H9 (cell line): ENCODE measurements at regions not wholly inside any gene's neighbourhood (a gene's known extent, or its start where the extent isn't known, plus 50 kb on each side); places are given as distances from the start of the nearest gene placed in this dataset.

Experiments
- DNase-seq: peaks from one replicate; pipeline ENCODE4 v3.0.0-alpha.2; 2017
- H2AFZ ChIP-seq: one replicate; pipeline ENCODE4 v1.6.1; 2013; ENCODE audit warnings: mild to moderate bottlenecking, low read length, control low read depth, moderate library complexity
- H2AK5ac ChIP-seq: 2 replicates; pipeline ENCODE4 v1.6.1; 2013; ENCODE audit warnings: low read length, control low read depth, mixed read lengths; ENCODE audit not compliant: insufficient read length
- H2BK120ac ChIP-seq: one replicate; pipeline ENCODE4 v1.6.1; 2013; ENCODE audit warnings: low read depth, mild to moderate bottlenecking, low read length, control low read depth, inconsistent platforms; ENCODE audit not compliant: poor library complexity, severe bottlenecking
- H2BK12ac ChIP-seq: 2 replicates; pipeline ENCODE4 v1.6.1; 2013; ENCODE audit warnings: low read length, control low read depth, mixed read lengths, low read depth; ENCODE audit not compliant: insufficient read length
- H2BK15ac ChIP-seq: 2 replicates; pipeline ENCODE4 v1.6.1; 2013; ENCODE audit warnings: low read depth, low read length, control low read depth
- H2BK20ac ChIP-seq: one replicate; pipeline ENCODE4 v1.6.1; 2013; ENCODE audit warnings: low read depth, mild to moderate bottlenecking, low read length, control low read depth, inconsistent platforms; ENCODE audit not compliant: poor library complexity, severe bottlenecking
- H2BK5ac ChIP-seq: 2 replicates; pipeline ENCODE4 v1.6.1; 2013; ENCODE audit warnings: low read length, control low read depth, mixed read lengths; ENCODE audit not compliant: insufficient read length
- H3K14ac ChIP-seq: 2 replicates; pipeline ENCODE4 v1.6.1; 2013; ENCODE audit warnings: low read length, control low read depth; ENCODE audit not compliant: insufficient read depth
- H3K18ac ChIP-seq: 2 replicates; pipeline ENCODE4 v1.6.1; 2013; ENCODE audit warnings: low read depth, mild to moderate bottlenecking, mixed read lengths, low read length, control low read depth; ENCODE audit not compliant: insufficient read length
- H3K23ac ChIP-seq: 2 replicates; pipeline ENCODE4 v1.6.1; 2013; ENCODE audit warnings: low read length, control low read depth, mixed read lengths, low read depth; ENCODE audit not compliant: insufficient read length
- H3K23me2 ChIP-seq: 2 replicates; pipeline ENCODE4 v1.6.1; 2013; ENCODE audit warnings: low read depth, mild to moderate bottlenecking, mixed read lengths, low read length, control low read depth; ENCODE audit not compliant: insufficient read length, poor library complexity, severe bottlenecking
- H3K27ac ChIP-seq: 2 replicates; pipeline ENCODE4 v1.5.1; 2013; ENCODE audit warnings: low read length, control low read depth, mixed read lengths, low read depth; ENCODE audit not compliant: insufficient read length
- H3K27me3 ChIP-seq: 2 replicates; pipeline ENCODE4 v1.6.1; 2013; ENCODE audit warnings: low read length, control low read depth, inconsistent platforms; ENCODE audit not compliant: insufficient read depth
- H3K4ac ChIP-seq: 2 replicates; pipeline ENCODE4 v1.6.1; 2013; ENCODE audit warnings: low read depth, mild to moderate bottlenecking, control low read depth, inconsistent platforms, low read length, moderate library complexity
- H3K4me1 ChIP-seq: 2 replicates; pipeline ENCODE4 v1.6.1; 2013; ENCODE audit warnings: low read length, control low read depth, inconsistent platforms; ENCODE audit not compliant: insufficient read depth
- H3K4me2 ChIP-seq: 2 replicates; pipeline ENCODE4 v1.6.1; 2013; ENCODE audit warnings: low read length, control low read depth, mixed read lengths; ENCODE audit not compliant: insufficient read length, insufficient read depth
- H3K56ac ChIP-seq: 2 replicates; pipeline ENCODE4 v1.6.1; 2013; ENCODE audit warnings: low read depth, mild to moderate bottlenecking, mixed read lengths, low read length, control low read depth; ENCODE audit not compliant: insufficient read length
- H3K79me1 ChIP-seq: 2 replicates; pipeline ENCODE4 v1.6.1; 2013; ENCODE audit warnings: low read depth, mild to moderate bottlenecking, moderate library complexity, low read length, control low read depth, inconsistent platforms; ENCODE audit not compliant: insufficient read depth, poor library complexity, severe bottlenecking
- H3K79me2 ChIP-seq: 2 replicates; pipeline ENCODE4 v1.6.1; 2013; ENCODE audit warnings: low read length, control low read depth, inconsistent platforms; ENCODE audit not compliant: insufficient read depth
- H3K9ac ChIP-seq: 2 replicates; pipeline ENCODE4 v1.6.1; 2013; ENCODE audit warnings: low read length, control low read depth, mixed read lengths; ENCODE audit not compliant: insufficient read length; ENCODE audit errors: extremely low read depth
- H3K9me3 ChIP-seq: one replicate; pipeline ENCODE4 v1.6.1; 2013; ENCODE audit warnings: low read depth, low read length, inconsistent platforms; ENCODE audit not compliant: control insufficient read depth
- H3T11ph ChIP-seq: one replicate; pipeline ENCODE4 v1.6.1; 2013; ENCODE audit warnings: mild to moderate bottlenecking, low read length, control low read depth, inconsistent platforms
- H4K20me1 ChIP-seq: one replicate; pipeline ENCODE4 v1.6.1; 2013; ENCODE audit not compliant: control insufficient read depth, insufficient read length, insufficient read depth
- H4K5ac ChIP-seq: 2 replicates; pipeline ENCODE4 v1.6.1; 2013; ENCODE audit warnings: low read depth, mild to moderate bottlenecking, mixed read lengths, low read length, control low read depth; ENCODE audit not compliant: insufficient read length
- H4K8ac ChIP-seq: replicated peaks from 2 replicates; pipeline ENCODE4 v1.6.1; 2013; ENCODE audit warnings: low read length, control low read depth, mixed read lengths, low read depth; ENCODE audit not compliant: insufficient read length
- H4K91ac ChIP-seq: 2 replicates; pipeline ENCODE4 v1.6.1; 2013; ENCODE audit warnings: low read depth, mild to moderate bottlenecking, moderate library complexity, mixed read lengths, low read length, control low read depth; ENCODE audit not compliant: insufficient read length
- H3K27ac Mint-ChIP-seq, 3 experiments: 2 replicates in 2 of 3; 3 replicates in 1 of 3; pipeline ENCODE4 v1.8.0; 2020 to 2021; ENCODE audit warnings: mixed read lengths in 3 of 3, mild to moderate bottlenecking in 1 of 3, moderate library complexity in 1 of 3
- H3K27me3 Mint-ChIP-seq: 2 replicates; pipeline ENCODE4 v1.8.0; 2021; ENCODE audit warnings: low read depth, mild to moderate bottlenecking, moderate library complexity, mixed read lengths
- H3K36me3 Mint-ChIP-seq, 3 experiments: 2 replicates in 2 of 3; 3 replicates in 1 of 3; pipeline ENCODE4 v1.8.0; 2020 to 2021; ENCODE audit warnings: low read depth in 3 of 3, mixed read lengths in 3 of 3; ENCODE audit not compliant: insufficient read depth in 1 of 3
- H3K4me1 Mint-ChIP-seq, 2 experiments: 2 replicates each; pipeline ENCODE4 v1.8.0; 2020; ENCODE audit warnings: mixed read lengths in 2 of 2
- H3K4me3 Mint-ChIP-seq, 2 experiments: 2 replicates in 1 of 2; 3 replicates in 1 of 2; pipeline ENCODE4 v1.8.0; 2020 to 2021; ENCODE audit warnings: mild to moderate bottlenecking in 2 of 2, mixed read lengths in 2 of 2, moderate library complexity in 1 of 2
- H3K9me3 Mint-ChIP-seq, 2 experiments: 2 replicates in 1 of 2; 3 replicates in 1 of 2; pipeline ENCODE4 v1.8.0; 2020; ENCODE audit warnings: mild to moderate bottlenecking in 2 of 2, mixed read lengths in 2 of 2, moderate library complexity in 1 of 2
- WGBS: extraction: QIAGEN DNeasy Blood & Tissue Kit; methylation state at CpG from one replicate; pipeline ENCODE4 v1.1.7; 2013; ENCODE audit warnings: missing lambda C conversion rate, low lambda C conversion rate, mixed read lengths; ENCODE audit not compliant: insufficient read length; ENCODE audit errors: extremely low coverage; 5-methylcytosine and 5-hydroxymethylcytosine counted together
- TF ChIP-seq, protein P1 (sequence below): fragments of 200-600 bp; sonication (generic); conservative IDR thresholded peaks from 3 replicates; pipeline ENCODE4 v1.8.0; 2021; ENCODE audit warnings: antibody characterized with exemption, mild to moderate bottlenecking

DNA sequence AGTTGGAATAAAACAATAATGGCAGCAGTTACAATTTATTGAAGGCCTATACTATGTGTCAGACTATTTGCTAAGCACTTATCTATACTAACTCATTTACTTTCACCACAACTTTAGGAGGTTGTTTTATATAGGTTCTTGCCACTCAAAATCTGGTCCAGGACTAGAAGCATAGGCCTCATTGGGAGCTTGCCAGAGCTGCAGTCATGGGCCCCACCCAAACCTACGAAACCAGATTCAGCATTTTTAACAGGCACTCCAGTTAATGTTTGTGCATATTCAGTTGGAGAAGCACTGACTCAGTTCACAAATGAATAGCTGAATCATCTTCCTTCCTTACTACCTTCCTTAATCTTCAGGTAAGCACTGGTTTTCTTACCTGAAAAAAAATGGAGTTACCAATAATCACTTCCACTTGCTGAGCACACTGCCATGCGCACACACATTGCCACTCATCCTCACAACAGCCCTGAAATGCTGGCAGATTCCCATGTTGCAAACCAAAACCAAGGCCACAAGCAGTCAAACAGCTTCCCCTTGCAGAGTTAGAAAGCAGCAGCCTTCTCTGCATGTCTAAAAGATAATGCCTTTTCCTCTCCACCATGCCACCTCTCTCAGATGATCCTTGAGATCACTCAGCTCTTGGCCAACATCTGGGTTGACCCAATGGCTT, 122.4 kb downstream of the SLC16A9 start:
- H2BK12ac ChIP-seq: no peak overlapping the region
- H4K20me1 ChIP-seq: no peaks in the 10 kb centered on the region
- no peak overlapping the region for H3K4ac ChIP-seq
- DNase-seq: no peak
- no peak overlapping the region for H2BK120ac ChIP-seq
- no peak overlapping the region for H2AK5ac ChIP-seq
- no peak overlapping the region for H3K4me2 ChIP-seq
- H3K27me3 ChIP-seq: no peaks in the 10 kb centered on the region
- no peaks in the 10 kb centered on the region for H3K79me2 ChIP-seq
- no peaks in the 10 kb centered on the region for H3K79me1 ChIP-seq
- H3K23ac ChIP-seq: no peak overlapping the region
- Mint-ChIP-seq H3K4me3 (no peak overlapping the region), H3K9me3 (no peaks in the 10 kb centered on the region), H3K27ac (no peak overlapping the region), H3K27me3 (peaks cover 2% of the 10 kb centered on the region), H3K4me1 (peaks cover 5 to 7% of the 10 kb centered on the region in 2 experiments; a peak in 3 of 4 replicates), H3K36me3 (peaks cover 0 to 3% (median 0%) of the 10 kb centered on the region in 3 experiments; a peak in 2 of 7 replicates)
- no peak overlapping the region for H4K5ac ChIP-seq
- no peak overlapping the region for H4K91ac ChIP-seq
- H3K18ac ChIP-seq: no peak overlapping the region
- no peak overlapping the region for H3T11ph ChIP-seq
- no peak overlapping the region for H3K9ac ChIP-seq
- WGBS: no CpG with 5 or more reads among the region's 2 CpGs
- no peaks in the 10 kb centered on the region for H3K9me3 ChIP-seq
- H4K8ac ChIP-seq: no peak overlapping the region
- no peak overlapping the region for H2AFZ ChIP-seq
- H3K4me1 ChIP-seq: no peaks in the 10 kb centered on the region; the same call in 1 of the 2 replicates
- no peak overlapping the region for H2BK15ac ChIP-seq
- H3K27ac ChIP-seq: no peak overlapping the region
- TF ChIP-seq, protein P1, sequence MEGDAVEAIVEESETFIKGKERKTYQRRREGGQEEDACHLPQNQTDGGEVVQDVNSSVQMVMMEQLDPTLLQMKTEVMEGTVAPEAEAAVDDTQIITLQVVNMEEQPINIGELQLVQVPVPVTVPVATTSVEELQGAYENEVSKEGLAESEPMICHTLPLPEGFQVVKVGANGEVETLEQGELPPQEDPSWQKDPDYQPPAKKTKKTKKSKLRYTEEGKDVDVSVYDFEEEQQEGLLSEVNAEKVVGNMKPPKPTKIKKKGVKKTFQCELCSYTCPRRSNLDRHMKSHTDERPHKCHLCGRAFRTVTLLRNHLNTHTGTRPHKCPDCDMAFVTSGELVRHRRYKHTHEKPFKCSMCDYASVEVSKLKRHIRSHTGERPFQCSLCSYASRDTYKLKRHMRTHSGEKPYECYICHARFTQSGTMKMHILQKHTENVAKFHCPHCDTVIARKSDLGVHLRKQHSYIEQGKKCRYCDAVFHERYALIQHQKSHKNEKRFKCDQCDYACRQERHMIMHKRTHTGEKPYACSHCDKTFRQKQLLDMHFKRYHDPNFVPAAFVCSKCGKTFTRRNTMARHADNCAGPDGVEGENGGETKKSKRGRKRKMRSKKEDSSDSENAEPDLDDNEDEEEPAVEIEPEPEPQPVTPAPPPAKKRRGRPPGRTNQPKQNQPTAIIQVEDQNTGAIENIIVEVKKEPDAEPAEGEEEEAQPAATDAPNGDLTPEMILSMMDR: no peak
- no peak overlapping the region for H3K14ac ChIP-seq
- no peak overlapping the region for H3K56ac ChIP-seq
- H3K23me2 ChIP-seq: no peaks in the 10 kb centered on the region
- no peak overlapping the region for H2BK20ac ChIP-seq
- no peak overlapping the region for H2BK5ac ChIP-seq
